ENCODE measurements at regions not wholly inside any gene's neighbourhood (a gene's known extent, or its start where the extent isn't known, plus 50 kb on each side); places are given as distances from the start of the nearest gene placed in this dataset.

GRCh38 chr3:157759311-157759710 lies 256.1 kb upstream of the VEPH1 start:
- POLR2A ChIA-PET: no interaction called here
- Mint-ChIP-seq H3K4me1 (no peaks in the 10 kb centered on the region), H3K36me3 (no peaks in the 10 kb centered on the region), H3K9me3 (peaks cover 0 to 7% (median under 1%) of the 10 kb centered on the region in 9 donors), H3K27ac (no peak overlapping the region), H3K27me3 (peaks cover 0 to 3% (median 0%) of the 10 kb centered on the region in 5 donors), H3K4me3 (no peak overlapping the region)
- DNase-seq: no peak
- ATAC-seq: no peak

DNA sequence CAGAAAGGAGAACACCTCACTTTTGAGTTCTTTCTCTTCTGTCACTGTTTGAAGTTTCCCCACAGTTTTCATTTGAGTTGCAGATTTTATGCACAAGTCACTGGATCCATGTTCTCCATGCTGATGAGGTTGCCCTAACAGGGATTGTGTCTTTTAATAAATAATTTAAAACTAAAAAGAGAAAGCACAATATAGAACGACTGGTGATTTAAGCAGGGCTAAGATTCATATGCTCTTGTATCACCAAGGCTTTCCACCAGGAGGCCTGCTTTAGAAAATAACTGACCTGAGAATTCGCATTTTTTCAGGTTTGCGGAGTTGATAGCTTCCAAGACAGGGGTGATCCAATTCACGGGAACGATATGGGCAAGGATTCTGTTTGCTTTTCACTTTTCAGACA lies 252.0 kb upstream of the VEPH1 start:
- no peak for DNase-seq
- no peak for ATAC-seq
- peaks cover 0 to 9% (median 0%) of the 10 kb centered on the region in 9 donors for H3K9me3 Mint-ChIP-seq
- H3K4me3 Mint-ChIP-seq: no peak overlapping the region
- POLR2A ChIA-PET: no interaction called here
- H3K27me3 Mint-ChIP-seq: no peaks in the 10 kb centered on the region
- H3K4me1 Mint-ChIP-seq: no peaks in the 10 kb centered on the region
- H3K36me3 Mint-ChIP-seq: no peaks in the 10 kb centered on the region
- H3K27ac Mint-ChIP-seq: no peak overlapping the region

GRCh38 chr3:157754451-157754850 lies 251.2 kb upstream of the VEPH1 start:
- Mint-ChIP-seq H3K36me3 (no peaks in the 10 kb centered on the region), H3K4me1 (no peaks in the 10 kb centered on the region), H3K27me3 (no peaks in the 10 kb centered on the region), H3K27ac (no peak overlapping the region), H3K9me3 (peaks cover 0 to 9% (median 4%) of the 10 kb centered on the region in 9 donors), H3K4me3 (no peak overlapping the region)
- ATAC-seq: no peak
- no peak for DNase-seq
- POLR2A ChIA-PET: no interaction called here

- ATAC-seq (no peak), DNase-seq (no peak)
- Mint-ChIP-seq H3K27ac (no peak overlapping the region), H3K4me3 (no peak overlapping the region), H3K4me1 (no peaks in the 10 kb centered on the region), H3K27me3 (no peaks in the 10 kb centered on the region), H3K9me3 (peaks cover 0 to 9% (median 4%) of the 10 kb centered on the region in 9 donors), H3K36me3 (no peaks in the 10 kb centered on the region)
- POLR2A ChIA-PET: no interaction called here
These were observed 250.5 kb upstream of the VEPH1 start for GRCh38 chr3:157753787-157754136.

DNA sequence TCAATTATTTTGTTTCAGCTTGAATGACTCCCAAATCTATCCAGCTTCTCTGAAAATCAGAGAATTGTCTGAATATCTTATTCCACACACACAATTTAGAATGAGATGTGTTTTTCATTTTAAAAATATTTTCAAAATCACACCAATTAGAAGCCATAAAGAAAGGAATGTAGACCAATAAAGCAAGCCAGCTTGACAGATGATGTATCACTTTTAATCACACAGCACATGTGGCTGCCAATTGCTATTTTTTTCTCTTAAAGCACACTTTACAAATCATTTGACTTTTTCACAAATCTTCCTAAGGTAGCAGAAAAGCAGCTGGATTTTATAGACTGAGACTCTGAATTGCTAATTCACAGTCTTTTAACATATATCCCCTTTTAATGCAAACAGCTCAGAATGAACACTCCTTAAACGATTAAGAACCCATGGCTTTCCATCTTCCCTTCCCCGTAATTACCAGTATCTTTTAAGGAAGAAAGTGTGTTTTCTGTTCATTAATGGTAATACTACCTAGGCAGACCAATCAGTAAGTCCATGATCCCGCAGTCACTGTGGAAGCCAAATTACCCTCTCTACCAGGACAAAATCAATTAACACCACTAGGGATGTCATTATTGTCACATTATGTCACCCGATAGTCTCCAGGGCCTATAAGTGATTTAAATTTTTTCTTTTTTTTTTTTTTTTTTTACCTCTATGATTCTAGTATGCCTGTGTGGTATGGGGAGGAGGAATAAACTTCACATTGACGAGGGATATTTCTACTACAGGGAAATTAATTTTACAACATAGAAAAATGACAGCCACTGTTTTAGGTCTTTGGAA lies 250.0 kb upstream of the VEPH1 start:
- Mint-ChIP-seq H3K4me3 (no peak overlapping the region), H3K4me1 (no peaks in the 10 kb centered on the region), H3K36me3 (no peaks in the 10 kb centered on the region), H3K27ac (no peak overlapping the region), H3K27me3 (peaks cover 0 to 3% (median 0%) of the 10 kb centered on the region in 5 donors), H3K9me3 (peaks cover 0 to 10% (median 4%) of the 10 kb centered on the region in 9 donors)
- POLR2A ChIA-PET: no interaction called here
- ATAC-seq: no peak
- no peak for DNase-seq

DNA sequence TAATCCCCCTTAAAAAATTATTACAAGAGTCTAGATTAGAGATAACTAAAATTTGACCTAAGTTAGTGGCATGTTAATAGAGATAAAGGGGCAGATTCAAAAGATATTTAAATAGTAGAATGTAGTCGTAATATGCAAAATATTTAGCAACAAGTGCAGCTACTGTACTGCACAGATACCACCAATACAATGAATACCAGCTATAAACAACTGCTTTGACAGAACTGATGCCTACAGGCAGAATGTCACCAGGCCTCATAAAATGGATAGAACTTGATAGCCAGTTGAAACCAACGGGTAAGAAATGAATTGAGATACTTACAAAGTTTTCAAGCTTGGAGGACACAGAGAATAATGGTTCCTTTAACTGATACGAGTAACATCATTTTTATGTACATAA lies 249.3 kb upstream of the VEPH1 start:
- ATAC-seq (no peak), DNase-seq (no peak)
- Mint-ChIP-seq H3K4me1 (no peaks in the 10 kb centered on the region), H3K4me3 (no peak overlapping the region), H3K9me3 (peaks cover 0 to 16% (median 4%) of the 10 kb centered on the region in 9 donors), H3K27me3 (peaks cover 0 to 8% (median 3%) of the 10 kb centered on the region in 5 donors), H3K27ac (no peak overlapping the region), H3K36me3 (no peaks in the 10 kb centered on the region)
- POLR2A ChIA-PET: no interaction called here

DNA sequence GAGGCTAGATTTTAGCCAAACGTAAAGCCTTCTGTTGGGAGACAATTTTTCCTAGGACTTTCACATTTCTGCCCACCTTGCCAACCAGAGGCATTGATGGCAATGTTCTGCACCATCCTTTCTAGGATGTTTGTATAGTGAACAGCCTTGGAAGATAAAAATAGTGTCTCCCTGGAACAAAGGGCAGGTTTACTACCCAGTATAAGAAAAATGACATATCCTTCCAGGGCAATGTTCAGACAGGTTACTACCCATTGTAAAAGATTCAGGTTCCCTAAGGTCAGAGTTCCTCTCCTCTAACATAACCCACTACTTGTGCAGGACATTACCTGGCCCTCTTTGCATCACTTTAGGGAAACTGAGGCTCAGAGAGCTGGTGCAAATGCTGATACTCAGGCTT lies 248.2 kb upstream of the VEPH1 start:
- no peaks in the 10 kb centered on the region for H3K36me3 Mint-ChIP-seq
- DNase-seq (no peak), ATAC-seq (no peak)
- peaks cover 0 to 8% (median 3%) of the 10 kb centered on the region in 5 donors for H3K27me3 Mint-ChIP-seq
- POLR2A ChIA-PET: no interaction called here
- H3K27ac Mint-ChIP-seq: no peak overlapping the region
- H3K4me3 Mint-ChIP-seq: no peak overlapping the region
- H3K9me3 Mint-ChIP-seq: peaks cover 0 to 28% (median 5%) of the 10 kb centered on the region in 9 donors
- H3K4me1 Mint-ChIP-seq: no peaks in the 10 kb centered on the region

DNA sequence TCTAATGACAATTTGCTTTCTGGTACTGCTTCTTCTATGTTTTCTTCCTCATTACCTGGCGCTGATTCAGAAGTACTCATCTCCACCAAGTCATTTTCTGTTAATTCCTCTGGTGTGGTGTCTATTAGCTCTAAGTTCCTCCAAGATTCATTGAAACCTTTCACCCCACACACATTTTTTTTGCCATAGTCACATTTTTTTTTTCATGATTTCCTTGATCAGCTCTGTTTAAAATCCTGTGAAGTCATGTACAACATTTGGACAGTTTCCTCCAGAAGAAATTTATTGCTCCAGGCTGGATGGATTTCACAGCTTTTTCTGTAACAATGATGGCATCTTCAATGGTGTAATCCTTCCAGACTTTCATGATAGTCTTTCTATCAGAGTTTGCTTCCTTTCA lies 243.2 kb upstream of the VEPH1 start:
- H3K36me3 Mint-ChIP-seq: peaks cover 0 to 7% (median 0%) of the 10 kb centered on the region in 3 donors
- peaks cover 0 to 8% (median 3%) of the 10 kb centered on the region in 5 donors for H3K27me3 Mint-ChIP-seq
- H3K4me3 Mint-ChIP-seq: no peak overlapping the region
- POLR2A ChIA-PET: no interaction called here
- no peaks in the 10 kb centered on the region for H3K4me1 Mint-ChIP-seq
- peaks cover 0 to 40% (median 16%) of the 10 kb centered on the region in 9 donors for H3K9me3 Mint-ChIP-seq
- H3K27ac Mint-ChIP-seq: no peak overlapping the region
- DNase-seq (no peak), ATAC-seq (no peak)

- ATAC-seq: no peak
- Mint-ChIP-seq H3K4me3 (no peak overlapping the region), H3K4me1 (peaks cover 0 to 2% (median 0%) of the 10 kb centered on the region in 4 donors), H3K27me3 (no peaks in the 10 kb centered on the region), H3K9me3 (peaks cover 0 to 41% (median 13%) of the 10 kb centered on the region in 9 donors), H3K36me3 (peaks cover 0 to 7% (median 0%) of the 10 kb centered on the region in 3 donors), H3K27ac (no peak overlapping the region)
- POLR2A ChIA-PET: no interaction called here
- no peak for DNase-seq
These were observed 238.4 kb upstream of the VEPH1 start for GRCh38 chr3:157741607-157742006.

- peaks cover 0 to 7% (median 0%) of the 10 kb centered on the region in 3 donors for H3K36me3 Mint-ChIP-seq
- H3K27me3 Mint-ChIP-seq: no peaks in the 10 kb centered on the region
- H3K27ac Mint-ChIP-seq: no peak overlapping the region
- H3K4me1 Mint-ChIP-seq: peaks cover 0 to 2% (median 0%) of the 10 kb centered on the region in 4 donors
- H3K9me3 Mint-ChIP-seq: peaks cover 5 to 47% (median 12%) of the 10 kb centered on the region in 9 donors
- DNase-seq: no peak
- H3K4me3 Mint-ChIP-seq: no peak overlapping the region
- ATAC-seq: no peak
- POLR2A ChIA-PET: no interaction called here
These were observed 235.2 kb upstream of the VEPH1 start for GRCh38 chr3:157738441-157738840.

DNA sequence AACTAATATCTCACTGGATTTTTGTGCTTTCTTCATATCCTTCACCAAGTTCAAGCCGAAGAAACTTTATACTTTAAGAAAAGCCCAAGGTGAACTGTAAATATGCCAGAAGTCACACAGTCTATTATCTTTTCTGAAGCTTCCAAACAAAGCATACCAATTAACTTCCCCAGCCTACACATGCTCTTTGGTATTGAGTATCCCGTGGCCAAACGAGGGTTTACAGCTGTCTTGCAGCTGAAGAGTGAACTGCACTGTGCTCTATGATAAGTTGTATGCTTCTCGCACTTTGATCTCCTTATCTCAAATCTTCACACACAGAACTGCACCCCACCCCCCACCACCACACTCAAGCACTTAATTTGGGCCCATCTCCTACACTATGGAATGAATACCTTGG lies 215.6 kb upstream of the VEPH1 start:
- DNase-seq (no peak), ATAC-seq (no peak)
- H3K36me3 Mint-ChIP-seq: peaks cover 0 to 13% (median 0%) of the 10 kb centered on the region in 3 donors
- no peaks in the 10 kb centered on the region for H3K4me1 Mint-ChIP-seq
- H3K9me3 Mint-ChIP-seq: peaks cover 6 to 30% (median 18%) of the 10 kb centered on the region in 9 donors
- POLR2A ChIA-PET: no interaction called here
- no peak overlapping the region for H3K4me3 Mint-ChIP-seq
- no peak overlapping the region for H3K27ac Mint-ChIP-seq
- peaks cover 0 to 14% (median 2%) of the 10 kb centered on the region in 5 donors for H3K27me3 Mint-ChIP-seq

- peaks cover 0 to 21% (median 2%) of the 10 kb centered on the region in 9 donors for H3K9me3 Mint-ChIP-seq
- no peak overlapping the region for H3K27ac Mint-ChIP-seq
- H3K4me3 Mint-ChIP-seq: no peak overlapping the region
- POLR2A ChIA-PET: no interaction called here
- no peak for DNase-seq
- peaks cover 0 to 11% (median 2%) of the 10 kb centered on the region in 5 donors for H3K27me3 Mint-ChIP-seq
- no peaks in the 10 kb centered on the region for H3K36me3 Mint-ChIP-seq
- no peak for ATAC-seq
- no peaks in the 10 kb centered on the region for H3K4me1 Mint-ChIP-seq
These were observed 209.9 kb upstream of the VEPH1 start for GRCh38 chr3:157713101-157713500.

DNA sequence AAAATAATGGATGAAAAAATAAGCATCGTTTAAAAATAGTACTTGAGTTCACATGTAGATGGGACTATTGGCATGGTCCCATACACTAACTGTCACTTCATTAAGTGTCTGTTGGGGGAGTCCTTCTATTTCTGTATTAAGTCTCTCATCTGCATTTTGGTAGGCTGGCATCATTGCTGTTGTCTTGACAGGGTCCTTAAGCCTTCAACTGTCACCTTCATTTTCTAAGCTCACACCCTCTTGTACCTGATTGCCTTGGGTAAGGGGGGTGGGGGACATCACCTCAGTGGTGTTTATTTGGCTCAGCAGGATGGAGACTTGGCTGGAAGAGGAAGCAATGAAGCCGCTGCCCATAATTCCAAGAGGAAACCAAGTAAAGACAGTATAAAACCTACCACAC lies 202.0 kb upstream of the VEPH1 start:
- peaks cover 0 to 4% (median 0%) of the 10 kb centered on the region in 9 donors for H3K9me3 Mint-ChIP-seq
- POLR2A ChIA-PET: no interaction called here
- H3K27ac Mint-ChIP-seq: no peak overlapping the region
- ATAC-seq: no peak
- DNase-seq: no peak
- H3K36me3 Mint-ChIP-seq: no peaks in the 10 kb centered on the region
- H3K4me1 Mint-ChIP-seq: no peaks in the 10 kb centered on the region
- H3K27me3 Mint-ChIP-seq: peaks cover 0 to 2% (median 0%) of the 10 kb centered on the region in 5 donors
- H3K4me3 Mint-ChIP-seq: no peak overlapping the region

- POLR2A ChIA-PET: no interaction called here
These were observed 197.2 kb upstream of the VEPH1 start for GRCh38 chr3:157700405-157700804.

More at GRCh38 chr3:157700405-157700804, 197.2 kb upstream of the VEPH1 start:
- Mint-ChIP-seq H3K4me3 (no peak overlapping the region), H3K27me3 (peaks cover 0 to 8% (median 0%) of the 10 kb centered on the region in 5 donors), H3K36me3 (no peaks in the 10 kb centered on the region), H3K27ac (no peak overlapping the region), H3K9me3 (peaks cover 0 to 14% (median 0%) of the 10 kb centered on the region in 9 donors), H3K4me1 (no peaks in the 10 kb centered on the region)
- ATAC-seq: no peak
- DNase-seq: no peak
